CD14-positive monocyte (primary cell): ENCODE measurements at regions not wholly inside any gene's neighbourhood (a gene's known extent, or its start where the extent isn't known, plus 50 kb on each side); places are given as distances from the start of the nearest gene placed in this dataset.

Source experiments
- DNase-seq, 3 donors: peaks; one replicate each; pipeline ENCODE4 v3.0.0-alpha.2; 2011 to 2022
- H2AFZ ChIP-seq: 2 replicates; pipeline ENCODE4 v1.6.0; 2012; ENCODE audit warnings: mild to moderate bottlenecking, low read depth, low read length, inconsistent platforms; ENCODE audit not compliant: insufficient read depth, poor library complexity, severe bottlenecking
- H3K27ac ChIP-seq, 2 donors: 1 replicate in 1 of 2; 2 replicates in 1 of 2; pipeline ENCODE4 v1.5.1; 2012 to 2013; ENCODE audit warnings: low read length in 2 of 2, control low read depth in 1 of 2, inconsistent platforms in 1 of 2, low read depth in 1 of 2, mild to moderate bottlenecking in 1 of 2
- H3K27me3 ChIP-seq, 2 donors: one replicate each; pipeline versions ENCODE4 v1.6.0 to v1.6.1; 2011 to 2013; ENCODE audit warnings: low read length in 2 of 2; ENCODE audit not compliant: control insufficient read depth in 2 of 2, insufficient read depth in 2 of 2
- H3K36me3 ChIP-seq, 2 donors: replicated peaks in 1 of 2; 1 replicate in 1 of 2; 2 replicates in 1 of 2; pipeline versions ENCODE4 v1.5.1 to v1.6.1; 2012 to 2013; ENCODE audit warnings: low read length in 2 of 2, control low read depth in 1 of 2, inconsistent platforms in 1 of 2, mild to moderate bottlenecking in 1 of 2; ENCODE audit not compliant: insufficient read depth in 2 of 2, control insufficient read depth in 1 of 2
- H3K4me1 ChIP-seq, 2 donors: 1 replicate in 1 of 2; 2 replicates in 1 of 2; pipeline versions ENCODE4 v1.5.1 to v1.6.1; 2012 to 2013; ENCODE audit warnings: low read length in 2 of 2, control low read depth in 1 of 2, inconsistent platforms in 1 of 2, mild to moderate bottlenecking in 1 of 2, moderate library complexity in 1 of 2; ENCODE audit not compliant: insufficient read depth in 2 of 2, control insufficient read depth in 1 of 2
- H3K4me2 ChIP-seq: replicated peaks from 2 replicates; pipeline ENCODE3; 2012; ENCODE audit warnings: low read length, moderate library complexity, mild to moderate bottlenecking; ENCODE audit not compliant: poor library complexity, severe bottlenecking; ENCODE audit errors: extremely low read depth
- H3K4me3 ChIP-seq, 3 experiments: fragments of 200-600 bp in 1 of 3; sonication (generic) in 1 of 3; replicated peaks in 1 of 3; 1 replicate in 2 of 3; 2 replicates in 1 of 3; pipeline ENCODE4 v1.5.1; 2011 to 2013; ENCODE audit warnings: low read length in 3 of 3, mild to moderate bottlenecking in 3 of 3, control low read depth in 2 of 3, low read depth in 2 of 3, inconsistent platforms in 1 of 3, moderate library complexity in 1 of 3
- H3K79me2 ChIP-seq: 2 replicates; pipeline ENCODE4 v1.6.0; 2012; ENCODE audit warnings: mild to moderate bottlenecking, control low read depth, inconsistent platforms, low read length, moderate library complexity; ENCODE audit not compliant: insufficient read depth
- H3K9ac ChIP-seq: 2 replicates; pipeline ENCODE4 v1.6.0; 2017; ENCODE audit warnings: low read length, mild to moderate bottlenecking; ENCODE audit not compliant: insufficient read depth, poor library complexity, severe bottlenecking
- H3K9me3 ChIP-seq, 2 donors: replicated peaks in 1 of 2; 1 replicate in 1 of 2; 2 replicates in 1 of 2; pipeline versions ENCODE4 v1.5.1 to v1.6.1; 2012 to 2013; ENCODE audit warnings: low read length in 2 of 2, control low read depth in 1 of 2; ENCODE audit not compliant: control insufficient read depth in 1 of 2, insufficient read depth in 1 of 2
- H4K20me1 ChIP-seq: 2 replicates; pipeline ENCODE4 v1.6.0; 2012; ENCODE audit warnings: mild to moderate bottlenecking, low read length, control low read depth, moderate library complexity; ENCODE audit not compliant: insufficient read depth
- H3K27ac Mint-ChIP-seq, 7 donors: one replicate each; pipeline ENCODE4 v1.8.0; 2020; ENCODE audit warnings: mild to moderate bottlenecking in 7 of 7, mixed read lengths in 7 of 7, moderate library complexity in 6 of 7, inconsistent platforms in 2 of 7
- H3K27me3 Mint-ChIP-seq, 3 donors: one replicate each; pipeline ENCODE4 v1.8.0; 2021 to 2022; ENCODE audit warnings: low read depth in 3 of 3, mild to moderate bottlenecking in 3 of 3, mixed read lengths in 3 of 3, moderate library complexity in 3 of 3, inconsistent platforms in 1 of 3
- H3K36me3 Mint-ChIP-seq, 2 donors: one replicate each; pipeline ENCODE4 v1.8.0; 2020; ENCODE audit warnings: mixed read lengths in 2 of 2, inconsistent platforms in 1 of 2, mild to moderate bottlenecking in 1 of 2
- H3K4me1 Mint-ChIP-seq: one replicate; pipeline ENCODE4 v1.8.0; 2020; ENCODE audit warnings: mild to moderate bottlenecking, mixed read lengths
- H3K4me3 Mint-ChIP-seq, 2 donors: one replicate each; pipeline ENCODE4 v1.8.0; 2020; ENCODE audit warnings: mild to moderate bottlenecking in 2 of 2, mixed read lengths in 2 of 2, moderate library complexity in 1 of 2
- H3K9me3 Mint-ChIP-seq, 7 donors: one replicate each; pipeline ENCODE4 v1.8.0; 2020 to 2022; ENCODE audit warnings: mixed read lengths in 7 of 7, mild to moderate bottlenecking in 6 of 7, moderate library complexity in 6 of 7, inconsistent platforms in 2 of 7
- WGBS: methylation state at CpG from one replicate; pipeline ENCODE4 v1.1.5; 2013; ENCODE audit warnings: missing lambda C conversion rate; ENCODE audit not compliant: insufficient coverage; 5-methylcytosine and 5-hydroxymethylcytosine counted together
- intact Hi-C, 2 donors: fragments of 100-400 bp; cut with micrococcal nuclease; formaldehyde crosslinking; loops; one replicate each; pipeline versions ENCODE4 v1.15.0 to v1.15.1; 2023
- TF ChIP-seq, protein P1 (sequence below): fragments of 200-600 bp; IDR thresholded peaks from one replicate; pipeline ENCODE4 v1.8.0; 2022; ENCODE audit warnings: antibody characterized with exemption, mild to moderate bottlenecking

DNA sequence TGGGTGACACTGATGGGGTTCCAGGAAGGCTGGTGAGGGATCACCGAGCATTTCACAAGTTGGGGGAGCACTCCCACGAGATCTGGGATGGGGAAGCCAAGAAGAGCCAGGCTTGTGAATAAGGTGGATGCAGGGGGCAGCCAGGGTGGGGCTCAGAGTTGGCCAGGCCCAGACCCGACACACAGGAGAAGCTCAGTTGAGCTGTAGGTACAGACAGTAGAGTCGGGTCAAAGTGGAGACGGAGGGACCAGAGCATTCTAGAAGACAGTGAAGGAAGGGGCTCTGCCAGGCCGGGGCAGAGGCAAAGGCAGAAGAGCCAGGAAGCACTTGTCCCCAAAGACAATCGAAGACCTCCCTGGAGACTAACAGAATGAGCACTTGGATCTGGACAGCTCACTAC lies 70.9 kb upstream of the BCL11B start:
- no peaks in the 10 kb centered on the region for H3K79me2 ChIP-seq
- 82% methylated on average over 6 of the region's 7 CpGs for WGBS

DNA sequence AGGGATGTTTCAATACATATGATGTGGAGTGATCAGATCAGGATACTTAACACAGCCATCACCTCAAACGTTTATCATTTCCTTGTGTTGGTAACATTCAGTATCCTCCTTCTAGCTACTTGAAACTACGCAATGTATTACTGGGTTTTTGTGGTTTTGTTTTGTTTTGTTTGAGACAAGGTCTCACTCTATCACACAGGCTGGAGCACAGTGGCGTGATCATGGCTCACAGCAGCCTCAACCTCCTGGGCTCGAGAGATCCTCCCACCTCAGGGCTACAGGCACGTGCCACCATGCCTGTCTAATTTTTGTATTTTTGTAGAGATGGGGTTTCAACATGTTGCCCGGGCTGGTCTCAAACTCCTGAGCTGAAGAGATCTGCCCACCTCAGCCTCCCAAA lies 70.2 kb upstream of the BCL11B start:
- Histone ChIP-seq H2AFZ (no peak overlapping the region), H3K79me2 (no peaks in the 10 kb centered on the region), H3K4me1 (no peaks in the 10 kb centered on the region), H3K36me3 (no peaks in the 10 kb centered on the region), H3K9ac (no peak overlapping the region), H3K27ac (no peak overlapping the region), H3K4me2 (no peak overlapping the region), H4K20me1 (no peaks in the 10 kb centered on the region), H3K27me3 (no peaks in the 10 kb centered on the region), H3K4me3 (no peak overlapping the region), H3K9me3 (peaks cover 0 to 3% of the 10 kb centered on the region in 2 donors)
- DNase-seq = no peak
- Mint-ChIP-seq H3K9me3 (peaks cover 0 to 3% (median 0%) of the 10 kb centered on the region in 7 donors), H3K4me3 (no peak overlapping the region), H3K36me3 (no peaks in the 10 kb centered on the region), H3K27me3 (peaks cover 3 to 11% (median 5%) of the 10 kb centered on the region in 3 donors), H3K4me1 (no peaks in the 10 kb centered on the region), H3K27ac (no peak overlapping the region)
- intact Hi-C loops = no loop called here
- no CpG with 5 or more reads among the region's 6 CpGs for WGBS
- TF ChIP-seq, protein P1, sequence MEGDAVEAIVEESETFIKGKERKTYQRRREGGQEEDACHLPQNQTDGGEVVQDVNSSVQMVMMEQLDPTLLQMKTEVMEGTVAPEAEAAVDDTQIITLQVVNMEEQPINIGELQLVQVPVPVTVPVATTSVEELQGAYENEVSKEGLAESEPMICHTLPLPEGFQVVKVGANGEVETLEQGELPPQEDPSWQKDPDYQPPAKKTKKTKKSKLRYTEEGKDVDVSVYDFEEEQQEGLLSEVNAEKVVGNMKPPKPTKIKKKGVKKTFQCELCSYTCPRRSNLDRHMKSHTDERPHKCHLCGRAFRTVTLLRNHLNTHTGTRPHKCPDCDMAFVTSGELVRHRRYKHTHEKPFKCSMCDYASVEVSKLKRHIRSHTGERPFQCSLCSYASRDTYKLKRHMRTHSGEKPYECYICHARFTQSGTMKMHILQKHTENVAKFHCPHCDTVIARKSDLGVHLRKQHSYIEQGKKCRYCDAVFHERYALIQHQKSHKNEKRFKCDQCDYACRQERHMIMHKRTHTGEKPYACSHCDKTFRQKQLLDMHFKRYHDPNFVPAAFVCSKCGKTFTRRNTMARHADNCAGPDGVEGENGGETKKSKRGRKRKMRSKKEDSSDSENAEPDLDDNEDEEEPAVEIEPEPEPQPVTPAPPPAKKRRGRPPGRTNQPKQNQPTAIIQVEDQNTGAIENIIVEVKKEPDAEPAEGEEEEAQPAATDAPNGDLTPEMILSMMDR = no peak

More for the DNA sequence above, 70.9 kb upstream of the BCL11B start:
- intact Hi-C loops = no loop called here
- Mint-ChIP-seq H3K4me3 (no peak overlapping the region), H3K27me3 (peaks cover 4 to 11% (median 7%) of the 10 kb centered on the region in 3 donors), H3K4me1 (no peaks in the 10 kb centered on the region), H3K9me3 (peaks cover 0 to 3% (median 0%) of the 10 kb centered on the region in 7 donors), H3K36me3 (no peaks in the 10 kb centered on the region), H3K27ac (peak overlapping the region in 1 of 7 donors; percentile 45)
- TF ChIP-seq, protein P1 = no peak
- Histone ChIP-seq H3K36me3 (no peaks in the 10 kb centered on the region), H3K4me2 (no peak overlapping the region), H3K9ac (no peak overlapping the region), H3K4me3 (no peak overlapping the region), H4K20me1 (no peaks in the 10 kb centered on the region), H3K9me3 (peaks cover 0 to 3% of the 10 kb centered on the region in 2 donors), H3K27me3 (no peaks in the 10 kb centered on the region), H3K27ac (no peak overlapping the region), H2AFZ (no peak overlapping the region), H3K4me1 (no peaks in the 10 kb centered on the region)
- DNase-seq = no peak
